ENCODE measurements at regions not wholly inside any gene's neighbourhood (a gene's known extent, or its start where the extent isn't known, plus 50 kb on each side); places are given as distances from the start of the nearest gene placed in this dataset.
A peak's percentile ranks its signal among the peaks of the same experiment; 100 is the strongest.

DNA sequence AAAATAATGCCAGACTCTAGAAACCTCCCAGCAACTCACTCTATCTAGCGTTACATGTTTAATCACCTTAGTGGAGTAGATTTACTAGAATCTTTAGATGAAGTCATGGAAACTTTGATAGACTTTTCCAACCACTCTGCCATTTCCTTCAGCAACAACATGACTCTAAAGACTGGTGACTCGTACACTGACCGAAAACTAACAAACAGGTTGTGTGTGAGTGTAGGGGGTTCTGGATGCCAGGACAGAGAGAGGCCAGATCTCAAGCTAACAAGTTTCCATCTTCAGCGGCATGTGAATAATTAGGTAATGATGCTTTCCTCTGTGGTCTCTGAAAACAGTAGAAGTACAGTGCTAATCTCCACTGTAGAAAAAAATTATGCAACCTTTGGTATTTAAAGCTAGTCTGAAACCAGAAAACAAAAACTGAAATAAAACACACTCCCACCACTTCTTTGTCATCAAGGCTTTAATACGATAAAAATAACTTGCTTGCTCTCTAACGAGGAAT, 286.4 kb downstream of the PRDM5 start:
- H3K4me3 Mint-ChIP-seq = no peak overlapping the region
- intact Hi-C loops (cut with micrococcal nuclease) = no loop called here
- no peaks in the 10 kb centered on the region for H3K9me3 Mint-ChIP-seq
- peaks cover 2% of the 10 kb centered on the region for H3K27me3 Mint-ChIP-seq
- H3K36me3 Mint-ChIP-seq (ENCODE audit: low read depth) = no peaks in the 10 kb centered on the region
- DNase-seq (peak; percentile 9), ATAC-seq (peak; percentile 83)
- H3K27ac Mint-ChIP-seq = no peak overlapping the region
- H3K4me1 Mint-ChIP-seq (ENCODE audit: low read depth) = peaks cover 8% of the 10 kb centered on the region
- ChIA-PET CTCF (no interaction called here), POLR2A (no interaction called here)
- TF ChIP-seq, protein P1, sequence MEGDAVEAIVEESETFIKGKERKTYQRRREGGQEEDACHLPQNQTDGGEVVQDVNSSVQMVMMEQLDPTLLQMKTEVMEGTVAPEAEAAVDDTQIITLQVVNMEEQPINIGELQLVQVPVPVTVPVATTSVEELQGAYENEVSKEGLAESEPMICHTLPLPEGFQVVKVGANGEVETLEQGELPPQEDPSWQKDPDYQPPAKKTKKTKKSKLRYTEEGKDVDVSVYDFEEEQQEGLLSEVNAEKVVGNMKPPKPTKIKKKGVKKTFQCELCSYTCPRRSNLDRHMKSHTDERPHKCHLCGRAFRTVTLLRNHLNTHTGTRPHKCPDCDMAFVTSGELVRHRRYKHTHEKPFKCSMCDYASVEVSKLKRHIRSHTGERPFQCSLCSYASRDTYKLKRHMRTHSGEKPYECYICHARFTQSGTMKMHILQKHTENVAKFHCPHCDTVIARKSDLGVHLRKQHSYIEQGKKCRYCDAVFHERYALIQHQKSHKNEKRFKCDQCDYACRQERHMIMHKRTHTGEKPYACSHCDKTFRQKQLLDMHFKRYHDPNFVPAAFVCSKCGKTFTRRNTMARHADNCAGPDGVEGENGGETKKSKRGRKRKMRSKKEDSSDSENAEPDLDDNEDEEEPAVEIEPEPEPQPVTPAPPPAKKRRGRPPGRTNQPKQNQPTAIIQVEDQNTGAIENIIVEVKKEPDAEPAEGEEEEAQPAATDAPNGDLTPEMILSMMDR (IDR thresholded peaks at IDR 0.05) = no peak

DNA sequence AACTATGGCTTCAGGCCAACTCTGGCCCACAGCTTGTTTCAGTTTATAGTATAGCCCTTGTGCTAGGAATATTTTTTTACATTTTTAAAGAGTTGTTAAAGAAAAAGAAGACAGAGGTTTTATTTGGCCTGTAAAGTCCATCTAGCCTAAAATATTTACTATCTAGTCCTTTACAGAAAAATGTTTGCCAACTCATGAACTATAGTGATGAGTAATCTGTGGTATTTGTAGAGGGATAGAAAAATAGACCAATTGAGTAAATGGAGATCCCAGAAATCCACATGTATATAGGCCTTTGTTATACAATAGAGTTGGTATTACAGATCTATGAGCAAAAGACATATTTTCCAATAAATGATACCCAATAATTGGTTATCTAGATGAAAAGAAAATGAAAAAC, 288.7 kb downstream of the PRDM5 start:
- peaks cover 1% of the 10 kb centered on the region for H3K9me3 Mint-ChIP-seq
- no peak for DNase-seq
- intact Hi-C loops (cut with micrococcal nuclease) = no loop called here
- no peak overlapping the region for H3K4me3 Mint-ChIP-seq
- peaks cover 2% of the 10 kb centered on the region for H3K27me3 Mint-ChIP-seq
- peaks cover 8% of the 10 kb centered on the region for H3K4me1 Mint-ChIP-seq (ENCODE audit: low read depth)
- no peak for ATAC-seq
- TF ChIP-seq, protein P1 (IDR thresholded peaks at IDR 0.05) = no peak
- H3K27ac Mint-ChIP-seq = no peak overlapping the region
- H3K36me3 Mint-ChIP-seq (ENCODE audit: low read depth) = no peaks in the 10 kb centered on the region
- POLR2A ChIA-PET = no interaction called here
- CTCF ChIA-PET = no interaction called here

DNA sequence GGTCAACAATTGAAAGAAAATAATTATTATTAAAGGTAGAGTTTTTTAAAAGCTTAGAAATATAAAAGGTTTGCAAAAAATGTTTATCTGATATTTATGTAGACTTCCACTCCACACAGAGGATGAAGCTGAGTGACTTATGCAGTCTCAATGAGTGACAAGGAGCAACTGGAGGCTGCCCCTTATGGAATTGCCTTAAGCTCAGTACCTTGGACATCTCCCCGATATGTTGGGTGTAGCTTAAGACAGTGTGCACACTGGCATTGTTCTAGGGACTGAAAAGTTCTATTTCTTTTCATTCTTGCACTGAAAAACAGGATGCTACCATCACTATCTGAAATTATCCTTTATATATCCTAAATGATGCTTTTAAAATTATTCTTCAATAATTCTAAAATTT, 292.1 kb downstream of the PRDM5 start:
- TF ChIP-seq, protein P1 (IDR thresholded peaks at IDR 0.05) = no peak
- no peaks in the 10 kb centered on the region for H3K4me1 Mint-ChIP-seq (ENCODE audit: low read depth)
- ChIA-PET CTCF (no interaction called here), POLR2A (no interaction called here)
- H3K27me3 Mint-ChIP-seq = peaks cover 2% of the 10 kb centered on the region
- no peak overlapping the region for H3K4me3 Mint-ChIP-seq
- H3K27ac Mint-ChIP-seq = no peak overlapping the region
- peaks cover 3% of the 10 kb centered on the region for H3K9me3 Mint-ChIP-seq
- intact Hi-C loops (cut with micrococcal nuclease) = no loop called here
- DNase-seq (no peak), ATAC-seq (no peak)
- H3K36me3 Mint-ChIP-seq (ENCODE audit: low read depth) = no peaks in the 10 kb centered on the region

DNA sequence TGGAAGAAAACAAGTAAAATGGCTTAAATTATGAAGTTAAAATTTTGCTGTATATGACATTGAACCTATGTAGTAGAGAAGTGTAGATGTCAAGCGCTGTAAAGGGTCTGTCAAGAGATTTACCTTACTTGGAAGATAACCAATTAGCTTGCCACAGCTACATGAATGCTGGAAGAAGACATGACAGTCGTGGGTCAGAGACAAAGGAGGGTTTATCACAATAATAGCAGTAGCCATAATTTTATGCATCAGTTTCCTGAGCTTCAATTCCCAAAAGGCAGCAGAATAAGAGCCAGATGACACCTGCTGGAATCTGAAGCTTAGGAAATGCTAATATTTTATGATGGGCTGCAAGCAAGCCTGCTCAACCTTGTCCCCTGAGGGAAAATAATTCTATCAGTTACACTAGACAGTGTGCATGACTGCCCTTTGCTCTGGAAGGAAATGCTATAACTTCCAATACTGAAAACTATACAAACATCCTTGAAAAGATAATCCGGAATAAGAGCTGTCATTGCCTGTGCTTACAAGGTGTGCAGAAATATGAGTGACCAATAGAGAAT, 292.9 kb downstream of the PRDM5 start:
- intact Hi-C loops (cut with micrococcal nuclease) = no loop called here
- Mint-ChIP-seq H3K4me1 (ENCODE audit: low read depth) (no peaks in the 10 kb centered on the region), H3K9me3 (peaks cover 3% of the 10 kb centered on the region), H3K36me3 (ENCODE audit: low read depth) (no peaks in the 10 kb centered on the region), H3K4me3 (no peak overlapping the region), H3K27ac (no peak overlapping the region), H3K27me3 (peaks cover under 1% of the 10 kb centered on the region)
- no peak for DNase-seq
- TF ChIP-seq, protein P1 (IDR thresholded peaks at IDR 0.05) = no peak
- ChIA-PET POLR2A (no interaction called here), CTCF (no interaction called here)
- no peak for ATAC-seq

DNA sequence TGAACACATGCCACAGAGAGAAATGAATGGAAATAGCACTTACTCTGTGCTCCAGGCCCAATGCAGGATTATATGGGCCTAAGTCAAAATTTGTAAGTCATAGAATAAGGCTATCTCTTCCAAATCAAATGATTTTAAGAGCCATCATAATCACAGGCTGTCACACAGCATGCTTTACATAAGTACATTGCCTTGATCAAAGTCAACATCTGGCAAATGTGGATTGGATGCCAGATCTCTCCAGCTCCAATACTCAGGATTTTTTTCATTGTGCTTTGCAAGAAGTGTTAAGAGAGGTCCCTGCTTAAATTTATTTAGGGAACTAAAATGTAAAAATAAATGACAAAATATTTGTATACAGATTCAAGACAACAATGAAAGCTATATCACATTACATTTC, 299.9 kb downstream of the PRDM5 start:
- Mint-ChIP-seq H3K36me3 (ENCODE audit: low read depth) (no peaks in the 10 kb centered on the region), H3K4me3 (no peak overlapping the region), H3K9me3 (no peaks in the 10 kb centered on the region), H3K27ac (no peak overlapping the region), H3K4me1 (ENCODE audit: low read depth) (no peaks in the 10 kb centered on the region), H3K27me3 (peaks cover 6% of the 10 kb centered on the region)
- POLR2A ChIA-PET = no interaction called here
- CTCF ChIA-PET = no interaction called here
- TF ChIP-seq, protein P1 (IDR thresholded peaks at IDR 0.05) = no peak
- ATAC-seq (no peak), DNase-seq (no peak)
- intact Hi-C loops (cut with micrococcal nuclease) = no loop called here
